A673 (cell line): ENCODE measurements at regions not wholly inside any gene's neighbourhood (a gene's known extent, or its start where the extent isn't known, plus 50 kb on each side); places are given as distances from the start of the nearest gene placed in this dataset.

ENCODE experiments used
- BruUV-seq: library from RNA; stranded (reverse); fragments of 400-500 nt; replicated peaks from 2 replicates; lab custom pipeline; 2021; lab: Mats Ljungman, UMichigan
- CTCF ChIA-PET: fragments of 300-600 bp; sonication (Branson Sonifier 250); formaldehyde crosslinking; loops from one replicate; lab custom pipeline; 2022; ENCODE audit warnings: antibody characterized with exemption; lab: Charles Lee
- POLR2A ChIA-PET: fragments of 300-600 bp; sonication (Branson Sonifier 250); formaldehyde crosslinking; loops from one replicate; lab custom pipeline; 2022; ENCODE audit warnings: antibody characterized with exemption; ENCODE audit not compliant: low non-redundant PET; lab: Charles Lee
- DNase-seq: peaks from one replicate; pipeline ENCODE4 v3.0.0-alpha.2; 2015; ENCODE audit warnings: low spot score
- H3K27ac ChIP-seq: fragments of 200-600 bp; sonication (generic); 2 replicates; pipeline ENCODE4 v1.5.1; 2016; ENCODE audit warnings: mixed run types, low read depth, mild to moderate bottlenecking, mixed read lengths, antibody characterized with exemption, low read length; ENCODE audit not compliant: poor library complexity, severe bottlenecking
- H3K27me3 ChIP-seq: fragments of 200-600 bp; sonication (generic); replicated peaks from 2 replicates; pipeline ENCODE4 v1.6.1; 2017; ENCODE audit warnings: mixed run types, low read depth, mild to moderate bottlenecking, mixed read lengths, antibody characterized with exemption, low read length; ENCODE audit not compliant: insufficient read depth, poor library complexity
- H3K36me3 ChIP-seq: fragments of 200-600 bp; sonication (generic); 2 replicates; pipeline ENCODE4 v1.6.1; 2016; ENCODE audit warnings: mixed run types, mild to moderate bottlenecking, mixed read lengths, antibody characterized with exemption, low read length; ENCODE audit not compliant: insufficient read depth, poor library complexity, severe bottlenecking
- H3K4me1 ChIP-seq: fragments of 200-600 bp; sonication (generic); 2 replicates; pipeline ENCODE4 v1.6.1; 2017; ENCODE audit warnings: mixed run types, mild to moderate bottlenecking, mixed read lengths, antibody characterized with exemption, low read length; ENCODE audit not compliant: insufficient read depth, poor library complexity, severe bottlenecking
- H3K4me3 ChIP-seq: fragments of 200-600 bp; sonication (generic); 2 replicates; pipeline ENCODE4 v1.5.1; 2016; ENCODE audit warnings: low read depth, mixed run types, mild to moderate bottlenecking, mixed read lengths, low read length; ENCODE audit not compliant: poor library complexity, severe bottlenecking
- H3K9me3 ChIP-seq: fragments of 200-600 bp; sonication (generic); 2 replicates; pipeline ENCODE4 v1.6.1; 2016; ENCODE audit warnings: mixed run types, low read depth, mild to moderate bottlenecking, mixed read lengths, antibody characterized with exemption, low read length; ENCODE audit not compliant: poor library complexity, severe bottlenecking
- CTCF ChIP-seq: fragments of 300-800, 200-600 bp; sonication (generic); conservative IDR thresholded peaks from 2 replicates; pipeline ENCODE4 v1.5.1; 2017; ENCODE audit warnings: low read depth, mild to moderate bottlenecking, antibody characterized with exemption, low read length, moderate library complexity, mixed read lengths
- EZH2 ChIP-seq: fragments of 200-600 bp; sonication (generic); IDR thresholded peaks from 2 replicates; pipeline ENCODE4 v1.6.1; 2017; ENCODE audit warnings: borderline replicate concordance, low read depth, mild to moderate bottlenecking, mixed read lengths, antibody characterized with exemption, low read length; ENCODE audit not compliant: poor library complexity, severe bottlenecking
- intact Hi-C: fragments of 100-400 bp; cut with micrococcal nuclease; formaldehyde crosslinking; loops from one replicate; pipeline ENCODE4 v1.10.0; 2022; ENCODE audit not compliant: unreplicated experiment

GRCh38 chr3:116607205-116607604 is 102.4 kb upstream of the TUSC7 start:
- CTCF ChIA-PET: no interaction called here
- no peak overlapping the region for H3K4me3 ChIP-seq
- no TSS peak for BruUV-seq
- H3K27me3 ChIP-seq: no peaks in the 10 kb centered on the region
- POLR2A ChIA-PET: no interaction called here
- no peak for DNase-seq
- no peak for TF ChIP-seq CTCF
- no peak for TF ChIP-seq EZH2
- intact Hi-C loops: no loop called here
- H3K9me3 ChIP-seq: no peaks in the 10 kb centered on the region
- H3K36me3 ChIP-seq: no peaks in the 10 kb centered on the region
- no peaks in the 10 kb centered on the region for H3K4me1 ChIP-seq
- H3K27ac ChIP-seq: no peak overlapping the region

GRCh38 chr3:116610124-116610523 is 99.5 kb upstream of the TUSC7 start:
- Histone ChIP-seq H3K4me3 (no peak overlapping the region), H3K4me1 (no peaks in the 10 kb centered on the region), H3K36me3 (no peaks in the 10 kb centered on the region), H3K27me3 (no peaks in the 10 kb centered on the region), H3K9me3 (no peaks in the 10 kb centered on the region), H3K27ac (no peak overlapping the region)
- intact Hi-C loops: no loop called here
- no peak for DNase-seq
- POLR2A ChIA-PET: no interaction called here
- no peak for TF ChIP-seq CTCF
- no peak for TF ChIP-seq EZH2
- no TSS peak for BruUV-seq
- CTCF ChIA-PET: no interaction called here

GRCh38 chr3:116614795-116615362 is 94.7 kb upstream of the TUSC7 start:
- H3K27ac ChIP-seq: no peak overlapping the region
- TF ChIP-seq CTCF: peak; percentile 59
- TF ChIP-seq EZH2: no peak
- peak; percentile 62 for DNase-seq
- POLR2A ChIA-PET: no interaction called here
- no peaks in the 10 kb centered on the region for H3K27me3 ChIP-seq
- CTCF ChIA-PET: interaction anchor here (0.6 to 1.1 kb wide), 4 partner anchors 11 to 1383 kb away, joined by 3 to 5 read pairs (median 3); no protein-coding TSS in a partner anchor
- H3K4me3 ChIP-seq: no peak overlapping the region
- H3K9me3 ChIP-seq: no peaks in the 10 kb centered on the region
- no TSS peak for BruUV-seq
- H3K4me1 ChIP-seq: no peaks in the 10 kb centered on the region
- intact Hi-C loops: loop anchor here (2.0 kb wide), 1 partner anchor 144 kb away; no protein-coding TSS in a partner anchor
- H3K36me3 ChIP-seq: no peaks in the 10 kb centered on the region
